Fibroblast of villous mesenchyme (primary cell): ENCODE measurements at regions not wholly inside any gene's neighbourhood (a gene's known extent, or its start where the extent isn't known, plus 50 kb on each side); places are given as distances from the start of the nearest gene placed in this dataset.

Experiments
- DNase-seq: peaks from one replicate; pipeline ENCODE4 v3.0.0-alpha.2; 2010; ENCODE audit warnings: low read depth
- H3K4me3 ChIP-seq: 2 replicates; pipeline ENCODE4 v1.5.1; 2011; ENCODE audit warnings: low read depth, mild to moderate bottlenecking, low read length
- CTCF ChIP-seq: IDR thresholded peaks from 2 replicates; pipeline ENCODE4 v1.5.1; 2012; ENCODE audit warnings: low read depth, mild to moderate bottlenecking, low read length; ENCODE audit not compliant: insufficient read depth

- peak; percentile 15 for TF ChIP-seq CTCF
- H3K4me3 ChIP-seq = no peak overlapping the region
- DNase-seq = no peak
Observed at GRCh38 chr6:134457941-134458340, 140.0 kb upstream of the SGK1 start.

DNA sequence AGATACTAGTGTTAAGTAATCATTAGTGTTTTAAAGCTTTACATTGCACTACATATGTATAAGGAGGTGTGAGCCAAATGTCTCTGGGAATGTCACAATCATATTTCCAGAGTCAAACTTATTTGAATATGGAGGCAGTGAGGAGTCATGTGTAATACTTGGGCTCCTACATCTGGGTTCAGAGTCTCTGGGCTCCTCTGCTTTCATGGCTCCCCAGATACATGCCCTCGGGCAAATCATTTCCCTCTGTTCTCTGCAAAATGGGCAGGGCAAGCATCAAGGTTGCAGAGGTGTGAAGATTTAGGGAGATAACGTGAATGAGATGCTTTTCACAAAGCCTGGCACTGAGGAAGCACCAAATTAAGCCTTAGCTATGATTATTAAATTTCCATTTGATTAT lies 138.3 kb upstream of the SGK1 start:
- no peak for TF ChIP-seq CTCF
- no peak for DNase-seq
- H3K4me3 ChIP-seq = no peak overlapping the region

DNA sequence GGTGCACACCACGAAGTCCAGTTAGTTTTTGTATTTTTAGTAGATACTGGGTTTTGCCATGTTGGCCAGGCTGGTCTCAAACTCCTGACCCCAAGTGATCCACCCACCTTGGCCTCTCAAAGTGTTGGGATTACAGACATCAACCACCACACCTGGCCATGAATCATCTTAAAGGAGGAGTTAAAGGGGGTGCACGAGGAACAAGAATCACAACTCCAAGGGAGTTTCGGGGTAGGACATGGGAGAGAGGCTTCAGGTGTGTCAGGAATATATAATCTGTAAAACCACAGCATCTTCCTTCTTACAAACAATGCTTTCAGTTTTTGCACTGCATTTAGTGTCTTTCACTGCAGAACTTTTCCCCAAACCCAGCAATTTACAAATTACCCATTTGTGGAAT lies 137.4 kb upstream of the SGK1 start:
- no peak for DNase-seq
- H3K4me3 ChIP-seq = no peak overlapping the region
- no peak for TF ChIP-seq CTCF

- no peak for TF ChIP-seq CTCF
- H3K4me3 ChIP-seq = no peak overlapping the region
- no peak for DNase-seq
Observed at GRCh38 chr6:134454794-134455193, 136.9 kb upstream of the SGK1 start.

- no peak overlapping the region for H3K4me3 ChIP-seq
- TF ChIP-seq CTCF = no peak
- DNase-seq = no peak
Observed at GRCh38 chr6:134453792-134454510, 136.0 kb upstream of the SGK1 start.

DNA sequence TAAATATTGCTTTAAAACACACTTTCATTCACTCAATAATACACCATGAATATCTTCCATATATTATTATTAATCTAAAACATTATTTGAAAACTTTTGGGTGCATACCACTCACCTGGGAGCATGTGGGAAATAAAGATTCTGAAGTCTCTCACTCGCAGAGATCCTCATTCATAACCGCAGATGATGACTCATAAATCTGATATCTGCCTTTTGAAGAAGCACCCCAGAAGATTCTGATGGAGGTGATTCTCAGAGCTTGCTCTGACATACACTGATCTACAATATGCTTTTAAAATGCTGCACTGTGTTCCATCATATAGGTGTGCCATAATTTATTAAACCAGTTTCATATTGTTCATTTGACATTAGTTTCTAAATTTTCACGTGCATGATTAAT lies 135.0 kb upstream of the SGK1 start:
- no peak overlapping the region for H3K4me3 ChIP-seq
- no peak for DNase-seq
- no peak for TF ChIP-seq CTCF

- DNase-seq = no peak
Observed at GRCh38 chr6:134451529-134451928, 133.6 kb upstream of the SGK1 start.

More at GRCh38 chr6:134451529-134451928, 133.6 kb upstream of the SGK1 start:
- TF ChIP-seq CTCF = peak; percentile 12
- H3K4me3 ChIP-seq = no peak overlapping the region
